Neural cell (in vitro differentiated cells): ENCODE measurements at regions not wholly inside any gene's neighbourhood (a gene's known extent, or its start where the extent isn't known, plus 50 kb on each side); places are given as distances from the start of the nearest gene placed in this dataset.

Experiments used
- CTCF ChIP-seq: fragments of 450-650 bp; IDR thresholded peaks from 2 replicates; pipeline ENCODE4 v1.5.1; 2014; ENCODE audit warnings: antibody characterized with exemption, mild to moderate bottlenecking, moderate library complexity; ENCODE audit not compliant: poor library complexity, severe bottlenecking
- EZH2 ChIP-seq: fragments of 200-600, 300-800 bp; shearing (Covaris generic), sonication (generic); IDR thresholded peaks from 2 replicates; pipeline ENCODE4 v1.6.1; 2014; ENCODE audit warnings: antibody characterized with exemption, low read length, borderline replicate concordance, mild to moderate bottlenecking; ENCODE audit not compliant: insufficient read depth, poor library complexity, severe bottlenecking
- MXI1 ChIP-seq: fragments of 450-650 bp; conservative IDR thresholded peaks from 2 replicates; pipeline ENCODE4 v1.6.1; 2014; ENCODE audit warnings: antibody characterized with exemption, mild to moderate bottlenecking; ENCODE audit not compliant: poor library complexity, severe bottlenecking
- POLR2AphosphoS5 ChIP-seq: IDR thresholded peaks from 2 replicates; pipeline ENCODE4 v1.6.1; 2012
- RAD21 ChIP-seq: fragments of 450-650 bp; conservative IDR thresholded peaks from 2 replicates; pipeline ENCODE4 v1.6.1; 2014; ENCODE audit warnings: antibody characterized with exemption, mild to moderate bottlenecking, moderate library complexity
- TAF1 ChIP-seq: IDR thresholded peaks from 2 replicates; pipeline ENCODE4 v1.6.1; 2012; ENCODE audit warnings: low read depth

GRCh38 chr1:55673416-55673815, 458.3 kb upstream of the USP24 start:
- TF ChIP-seq CTCF, result no peak
- TF ChIP-seq EZH2, result no peak
- TF ChIP-seq TAF1, result no peak
- TF ChIP-seq MXI1, result no peak
- TF ChIP-seq RAD21, result no peak
- no peak for TF ChIP-seq POLR2AphosphoS5
